ENCODE measurements at regions not wholly inside any gene's neighbourhood (a gene's known extent, or its start where the extent isn't known, plus 50 kb on each side); places are given as distances from the start of the nearest gene placed in this dataset.

GRCh38 chr3:13209634-13209997 lies 136.4 kb upstream of the IQSEC1 start:
- no peak for TF ChIP-seq CTCF (IDR thresholded peaks at IDR 0.05; ENCODE audit: insufficient read depth, low read depth, low read length, missing control alignments)
- H3K4me3 ChIP-seq (ENCODE audit: low read depth, low read length): no peak overlapping the region
- DNase-seq (ENCODE audit: low read depth): no peak

GRCh38 chr3:13208706-13209633 lies 135.7 kb upstream of the IQSEC1 start:
- no peak for TF ChIP-seq CTCF (IDR thresholded peaks at IDR 0.05; ENCODE audit: insufficient read depth, low read depth, low read length, missing control alignments)
- no peak for DNase-seq (ENCODE audit: low read depth)
- no peak overlapping the region for H3K4me3 ChIP-seq (ENCODE audit: low read depth, low read length)

GRCh38 chr3:13207975-13208705 lies 134.9 kb upstream of the IQSEC1 start:
- H3K4me3 ChIP-seq (ENCODE audit: low read depth, low read length): no peak overlapping the region
- no peak for TF ChIP-seq CTCF (IDR thresholded peaks at IDR 0.05; ENCODE audit: insufficient read depth, low read depth, low read length, missing control alignments)
- no peak for DNase-seq (ENCODE audit: low read depth)

- no peak for TF ChIP-seq CTCF (IDR thresholded peaks at IDR 0.05; ENCODE audit: insufficient read depth, low read depth, low read length, missing control alignments)
- no peak overlapping the region for H3K4me3 ChIP-seq (ENCODE audit: low read depth, low read length)
- no peak for DNase-seq (ENCODE audit: low read depth)
These were observed 134.3 kb upstream of the IQSEC1 start for GRCh38 chr3:13207578-13207922.

GRCh38 chr3:13206799-13207577 lies 133.8 kb upstream of the IQSEC1 start:
- no peak overlapping the region for H3K4me3 ChIP-seq (ENCODE audit: low read depth, low read length)
- DNase-seq (ENCODE audit: low read depth): no peak
- no peak for TF ChIP-seq CTCF (IDR thresholded peaks at IDR 0.05; ENCODE audit: insufficient read depth, low read depth, low read length, missing control alignments)

GRCh38 chr3:13205567-13206143 lies 132.4 kb upstream of the IQSEC1 start:
- DNase-seq (ENCODE audit: low read depth): no peak
- TF ChIP-seq CTCF (IDR thresholded peaks at IDR 0.05; ENCODE audit: insufficient read depth, low read depth, low read length, missing control alignments): no peak

More at GRCh38 chr3:13205567-13206143, 132.4 kb upstream of the IQSEC1 start:
- no peak overlapping the region for H3K4me3 ChIP-seq (ENCODE audit: low read depth, low read length)
